Neural progenitor cell (in vitro differentiated cells): ENCODE measurements at regions not wholly inside any gene's neighbourhood (a gene's known extent, or its start where the extent isn't known, plus 50 kb on each side); places are given as distances from the start of the nearest gene placed in this dataset.

ENCODE experiments used
- CTCF ChIP-seq: fragments of 200-600 bp; sonication (generic); IDR thresholded peaks from 2 replicates; pipeline ENCODE4 v1.5.1; 2017; ENCODE audit warnings: antibody characterized with exemption, mild to moderate bottlenecking
- EZH2 ChIP-seq: fragments of 200-600 bp; sonication (generic); IDR thresholded peaks from 2 replicates; pipeline ENCODE4 v1.6.1; 2017; ENCODE audit warnings: antibody characterized with exemption, mild to moderate bottlenecking, moderate library complexity

- TF ChIP-seq CTCF (no peak), EZH2 (no peak)
Measured at GRCh38 chr1:239184561-239185244, 201.7 kb upstream of the CHRM3 start.
